CD4-positive, alpha-beta T cell treated with Interleukin-15 for 1 hour (primary cell): ENCODE measurements at regions not wholly inside any gene's neighbourhood (a gene's known extent, or its start where the extent isn't known, plus 50 kb on each side); places are given as distances from the start of the nearest gene placed in this dataset.

Experiments
- DNase-seq: peaks from one replicate; pipeline ENCODE4 v3.0.0-alpha.2; 2020

DNA sequence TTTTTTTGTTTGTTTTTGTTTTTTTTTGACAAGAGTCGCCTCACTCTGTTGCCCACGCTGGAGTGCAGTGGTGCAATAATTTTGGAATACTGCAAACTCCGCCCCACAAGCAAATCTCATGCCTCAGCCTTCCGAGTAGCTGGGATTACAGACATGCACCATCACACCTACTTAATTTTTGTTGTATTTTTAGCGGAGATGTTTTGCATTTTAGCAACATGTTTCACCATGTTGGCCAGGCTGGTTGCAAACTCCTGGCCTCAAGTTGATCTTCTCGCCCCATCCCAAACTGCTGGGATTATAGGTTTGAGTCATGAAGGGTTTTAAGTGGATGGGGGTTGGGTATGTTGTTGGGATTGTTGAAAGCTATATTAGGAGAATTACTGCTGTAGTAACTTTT lies 270.9 kb upstream of the LCORL start:
- no peak for DNase-seq

DNA sequence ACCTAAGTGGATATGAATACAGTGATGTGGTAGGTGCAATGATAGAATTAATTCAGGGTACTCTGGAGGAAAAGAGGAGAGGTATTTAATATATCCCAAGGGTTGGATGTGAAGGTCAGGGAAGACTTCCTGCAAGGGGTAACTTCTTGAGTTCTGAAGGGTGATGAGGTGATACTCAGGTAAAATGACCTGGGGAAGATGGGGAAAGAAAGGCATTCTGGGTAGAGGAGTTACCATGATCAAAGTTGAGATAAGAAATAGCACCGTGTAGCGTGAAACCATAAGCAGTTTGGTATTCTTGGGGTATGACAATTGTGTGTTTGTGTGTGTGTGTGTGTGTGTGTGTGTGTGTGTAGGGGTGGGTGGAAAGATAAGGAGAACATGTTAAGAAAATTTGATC lies 270.4 kb upstream of the LCORL start:
- no peak for DNase-seq

DNA sequence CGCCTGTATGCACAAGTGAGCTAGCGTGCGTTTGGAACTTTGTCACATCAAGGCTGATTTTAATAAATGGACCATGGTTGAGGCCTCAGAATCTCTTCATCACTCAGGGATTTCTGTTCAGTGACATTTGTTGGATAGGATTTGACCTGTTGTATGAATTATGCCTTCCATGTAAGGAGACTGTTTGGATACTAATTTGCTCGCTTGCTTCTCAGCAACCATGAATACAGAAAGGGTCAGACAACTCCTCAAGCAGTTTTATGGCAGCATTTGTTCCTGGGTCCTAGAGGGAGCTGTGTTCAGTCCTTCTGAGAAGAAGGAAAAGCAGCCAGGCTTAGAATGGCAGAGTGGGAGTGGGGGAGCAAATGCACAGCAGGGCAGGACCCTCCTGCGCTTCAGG lies 269.7 kb upstream of the LCORL start:
- DNase-seq, result no peak

DNA sequence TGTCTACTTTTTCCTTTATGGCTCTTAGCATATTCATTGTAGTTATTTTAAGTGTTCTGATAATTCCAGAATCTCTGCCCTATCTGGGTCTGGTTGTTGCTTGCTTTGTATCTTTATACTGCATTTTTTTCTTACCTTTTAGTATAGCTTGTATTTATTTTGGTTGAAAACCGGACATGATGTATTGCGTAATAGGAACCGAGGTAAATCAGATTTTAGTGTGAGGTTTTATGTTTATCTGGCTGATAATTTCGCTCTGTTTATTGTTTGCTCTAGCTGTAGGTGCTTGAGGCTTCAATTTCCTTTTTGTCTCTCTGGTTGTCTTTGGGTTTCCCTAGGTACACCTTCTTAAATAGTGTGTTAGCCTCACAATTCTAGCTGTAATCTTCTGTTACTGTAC lies 263.8 kb upstream of the LCORL start:
- no peak for DNase-seq

DNA sequence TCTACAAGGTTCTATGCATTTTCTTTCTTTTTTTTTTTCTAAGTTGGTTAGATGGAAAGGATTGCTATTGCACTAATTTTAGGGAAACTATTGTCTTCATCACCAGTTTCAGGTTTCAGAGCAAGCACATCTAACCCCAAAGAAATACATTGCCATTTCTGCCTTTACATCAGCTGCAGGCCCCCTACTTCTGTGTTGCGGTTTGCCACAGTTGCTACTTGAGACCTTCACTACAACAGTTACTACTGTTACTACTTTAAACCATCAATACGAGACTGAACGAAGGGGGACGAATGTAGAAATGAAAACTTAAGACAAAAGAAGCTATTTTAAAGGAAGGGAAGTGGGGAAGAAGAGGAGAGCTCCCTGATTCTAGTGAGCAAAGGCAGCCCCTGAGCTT lies 256.7 kb upstream of the LCORL start:
- no peak for DNase-seq

DNA sequence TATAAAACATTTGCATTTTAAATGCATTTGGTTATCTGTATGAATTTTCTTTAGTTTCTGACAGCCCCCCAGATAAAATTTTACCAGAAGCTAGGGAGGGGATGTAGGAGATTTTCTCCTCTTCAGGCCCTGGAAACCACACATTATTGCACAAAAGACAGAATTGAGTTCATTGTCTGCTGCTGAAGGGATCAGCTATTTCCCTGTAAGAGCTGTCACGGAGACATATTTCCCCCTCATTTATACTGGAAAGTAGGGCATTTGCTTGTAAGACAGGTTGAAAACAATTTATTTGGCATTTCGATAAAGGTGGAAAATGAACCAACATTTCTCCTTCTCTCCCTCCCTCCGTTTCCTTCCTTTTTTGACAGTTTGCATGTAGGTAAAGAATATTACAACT lies 241.3 kb upstream of the LCORL start:
- no peak for DNase-seq

DNA sequence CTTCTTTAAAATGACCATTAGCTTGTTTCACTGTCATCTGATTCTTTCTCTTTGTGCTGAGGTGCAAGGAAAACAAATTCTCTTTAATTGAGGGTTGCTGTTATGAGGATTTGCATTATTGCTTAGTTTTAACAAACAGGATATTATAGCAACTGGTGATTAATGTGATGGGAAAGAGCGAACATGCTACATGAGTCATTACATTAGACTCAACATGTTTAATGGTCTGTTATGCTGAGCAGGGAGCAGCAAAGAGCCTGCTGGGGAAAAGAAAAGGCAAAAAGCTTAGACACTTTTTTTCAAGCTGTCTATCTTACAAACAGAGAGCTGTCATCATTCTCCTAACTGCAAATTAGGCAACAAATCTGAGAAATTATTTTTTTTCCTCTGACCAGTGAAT lies 230.5 kb upstream of the LCORL start:
- DNase-seq, result no peak

DNA sequence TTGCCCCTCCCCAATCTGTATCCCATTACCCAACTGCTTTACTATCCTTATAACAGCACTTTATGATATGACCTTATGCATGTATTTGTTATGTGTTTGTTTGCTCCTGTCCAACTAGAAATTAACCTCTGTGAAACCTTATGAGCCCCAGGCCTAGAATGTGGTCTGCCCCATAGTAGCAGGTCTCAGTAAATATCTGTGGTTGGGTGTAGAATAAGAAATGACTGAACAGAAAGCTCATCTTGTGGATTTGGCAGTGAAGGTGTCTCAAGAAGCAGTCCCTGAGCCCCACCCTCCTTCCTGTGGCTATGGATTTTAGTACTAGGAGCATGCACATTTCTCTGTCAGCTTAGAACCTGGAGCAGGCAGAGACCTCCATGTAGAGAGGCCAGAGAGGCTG lies 229.0 kb upstream of the LCORL start:
- no peak for DNase-seq

DNA sequence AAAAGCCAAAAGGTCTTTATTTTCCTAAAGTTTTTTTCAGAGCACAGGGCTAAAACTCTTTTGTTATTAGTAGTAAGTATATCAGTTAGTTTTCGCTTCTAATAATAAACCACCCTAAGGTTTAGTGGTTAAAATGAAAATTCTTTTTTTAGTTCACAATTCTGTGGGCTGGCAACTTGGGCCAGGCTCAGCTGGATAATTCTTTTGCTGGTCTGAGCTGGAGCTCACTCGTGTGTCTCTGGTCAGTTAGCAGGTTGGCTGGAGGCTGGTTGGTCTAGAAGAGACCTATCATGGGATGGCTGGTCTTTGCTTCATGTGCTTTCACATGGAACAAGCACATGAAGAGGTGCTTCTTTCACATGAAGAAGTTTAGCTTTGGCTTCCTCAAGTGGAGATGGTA lies 227.1 kb upstream of the LCORL start:
- DNase-seq, result no peak

DNA sequence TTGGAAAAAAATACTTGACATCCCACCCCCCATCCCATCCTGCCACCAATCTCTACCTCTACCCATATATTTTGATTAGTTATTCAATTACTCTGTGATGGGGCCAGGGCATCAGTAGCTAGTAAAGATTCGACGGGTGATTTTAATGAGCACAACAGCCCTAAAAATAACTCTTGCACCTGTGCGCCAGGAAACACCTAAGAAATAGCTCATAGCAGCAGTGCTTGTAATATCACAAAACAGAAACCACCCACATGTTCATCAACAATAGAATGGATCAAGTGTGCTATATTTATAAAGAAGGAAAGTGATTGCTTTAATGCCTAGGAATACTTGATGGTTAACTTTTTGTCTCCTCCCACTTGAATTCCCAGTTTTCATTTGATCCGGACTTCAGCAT lies 225.6 kb upstream of the LCORL start:
- no peak for DNase-seq

DNA sequence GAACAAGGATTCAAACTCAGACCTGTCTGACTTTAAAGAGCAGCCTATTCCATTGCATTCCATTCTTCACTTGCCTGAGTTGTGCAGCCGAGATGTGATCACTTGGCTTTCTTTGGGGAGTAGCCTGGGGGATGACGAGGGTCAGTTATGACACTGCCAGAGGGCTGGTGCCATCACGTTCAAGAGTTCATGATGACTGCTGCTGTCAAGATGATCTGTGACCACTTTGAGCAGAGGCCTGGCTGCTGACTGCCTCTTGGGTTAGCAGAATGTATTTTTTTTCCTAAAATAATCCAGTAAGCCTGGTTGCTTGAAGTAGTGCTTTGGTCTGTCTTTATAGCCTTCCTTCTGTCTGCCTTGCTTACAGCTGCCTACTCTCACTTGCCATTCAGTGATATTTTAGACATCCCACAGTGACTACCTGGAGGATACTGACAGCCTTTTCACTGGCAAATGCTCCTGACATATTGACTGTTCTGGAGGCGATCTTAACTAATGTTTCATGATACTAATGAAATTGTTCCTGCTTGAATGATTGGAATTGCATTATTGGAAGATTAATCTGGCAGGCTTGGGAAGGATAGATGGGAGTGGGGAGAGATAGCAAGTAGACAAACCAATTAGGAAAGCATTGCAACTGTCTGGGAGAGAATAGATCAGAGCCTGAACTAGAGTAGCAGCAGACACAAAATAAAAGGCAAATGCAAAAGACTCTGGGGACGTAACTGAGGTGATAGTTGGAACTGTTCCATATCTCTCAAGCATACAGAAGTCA lies 221.6 kb upstream of the LCORL start:
- DNase-seq, result no peak

DNA sequence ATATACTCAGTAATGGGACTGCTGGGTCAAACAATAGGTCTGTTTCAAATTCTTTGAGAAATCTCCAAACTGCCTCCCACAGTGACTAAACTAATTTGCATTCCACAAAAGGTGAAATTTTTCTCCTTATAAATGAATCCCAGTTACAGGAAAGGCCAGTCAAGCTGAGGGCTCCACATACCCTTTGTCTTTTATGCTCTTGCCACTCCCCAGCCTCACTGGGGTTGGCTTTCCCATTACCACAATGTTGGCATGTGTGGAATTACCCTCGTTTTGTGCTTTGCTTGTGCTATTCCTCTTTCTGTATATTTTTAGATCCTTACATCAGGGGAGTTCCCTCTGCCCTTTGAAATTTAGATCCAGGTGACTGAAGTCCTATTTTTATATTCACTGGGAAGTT lies 220.2 kb upstream of the LCORL start:
- no peak for DNase-seq

DNA sequence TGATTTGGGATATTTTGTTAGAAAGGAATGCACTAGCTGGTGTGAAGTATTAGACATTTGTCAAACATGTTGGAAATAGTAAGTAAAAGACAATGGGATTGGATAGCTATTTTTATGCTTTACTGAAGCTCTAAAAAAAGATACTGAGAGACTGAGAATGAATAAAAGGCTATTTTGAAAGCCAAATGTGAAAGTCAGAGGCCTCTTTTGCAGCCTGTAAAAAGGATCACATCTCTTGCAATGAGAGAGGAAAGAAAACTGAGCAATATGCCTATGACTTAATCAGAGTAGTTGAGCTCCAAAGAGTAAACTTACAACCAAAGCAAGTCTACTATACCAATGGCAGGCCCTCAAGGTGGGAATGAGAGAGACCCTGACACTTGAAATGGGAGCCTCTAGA lies 212.6 kb upstream of the LCORL start:
- DNase-seq, result no peak

DNA sequence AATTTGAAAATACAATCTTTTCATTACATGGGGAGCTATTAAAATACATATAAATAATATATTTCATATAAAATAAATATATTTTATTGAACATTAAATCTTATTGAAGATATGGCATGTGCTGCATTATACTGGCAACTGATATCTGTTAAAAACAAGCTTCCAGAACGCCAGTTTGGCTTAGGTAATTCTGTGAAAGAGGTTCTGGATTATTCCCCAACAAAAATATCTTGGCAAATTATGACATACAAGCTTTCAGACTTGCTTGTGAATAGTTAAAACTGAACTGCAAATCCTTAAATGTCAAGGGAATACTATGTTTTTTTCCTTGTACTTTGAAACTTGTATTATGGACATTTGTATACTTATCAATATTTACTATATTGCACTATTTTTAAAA lies 210.2 kb upstream of the LCORL start:
- no peak for DNase-seq

DNA sequence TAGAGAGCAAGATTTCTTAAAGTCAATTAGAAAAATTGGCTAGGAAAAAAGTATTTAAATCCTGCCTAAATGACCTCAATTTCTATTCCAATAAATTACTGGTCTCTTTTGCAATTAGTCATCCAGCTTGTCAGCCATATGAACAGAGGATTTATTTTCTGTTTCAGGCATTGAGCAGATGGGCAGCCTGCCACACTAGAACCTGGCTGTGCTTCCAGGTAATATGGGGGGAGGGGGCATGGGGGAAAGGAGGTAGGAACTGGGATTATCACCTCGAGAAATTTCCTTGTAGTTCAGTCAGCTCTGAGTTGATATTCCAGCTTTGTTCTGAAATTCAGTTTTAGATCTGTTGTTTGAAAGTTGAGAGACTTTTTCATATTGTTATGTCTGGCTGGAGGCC lies 206.3 kb upstream of the LCORL start:
- no peak for DNase-seq

DNA sequence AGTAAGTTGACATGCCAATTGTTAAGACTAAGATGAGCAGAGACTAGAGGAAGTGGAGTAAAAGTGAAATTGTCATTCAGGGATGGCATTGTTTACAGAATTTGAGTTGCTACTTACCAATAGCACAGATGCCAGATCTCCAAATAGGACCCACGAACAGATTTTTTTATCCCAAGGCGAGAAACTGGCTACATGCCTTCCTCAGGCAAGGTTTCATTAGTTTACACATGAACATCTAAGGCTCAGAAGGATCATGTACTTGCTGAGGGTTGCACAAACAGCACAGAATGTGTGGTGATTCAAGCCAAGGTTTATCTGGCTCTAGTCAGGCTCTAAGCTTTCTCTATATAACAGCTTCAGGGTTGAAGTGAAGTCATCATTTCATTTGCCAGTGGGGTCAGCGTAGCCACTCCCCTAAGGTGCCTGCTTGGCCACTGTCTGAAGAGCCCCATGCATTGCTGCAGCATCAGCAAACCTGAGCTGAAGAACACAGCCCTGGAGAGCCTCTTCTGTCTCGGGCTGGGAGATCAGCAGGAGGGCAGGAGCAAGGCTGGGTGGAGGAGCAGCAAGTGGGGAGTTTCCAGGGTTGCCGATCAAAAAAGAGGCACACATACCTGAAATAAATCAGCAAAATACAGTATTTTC lies 193.0 kb upstream of the LCORL start:
- DNase-seq, result no peak

DNA sequence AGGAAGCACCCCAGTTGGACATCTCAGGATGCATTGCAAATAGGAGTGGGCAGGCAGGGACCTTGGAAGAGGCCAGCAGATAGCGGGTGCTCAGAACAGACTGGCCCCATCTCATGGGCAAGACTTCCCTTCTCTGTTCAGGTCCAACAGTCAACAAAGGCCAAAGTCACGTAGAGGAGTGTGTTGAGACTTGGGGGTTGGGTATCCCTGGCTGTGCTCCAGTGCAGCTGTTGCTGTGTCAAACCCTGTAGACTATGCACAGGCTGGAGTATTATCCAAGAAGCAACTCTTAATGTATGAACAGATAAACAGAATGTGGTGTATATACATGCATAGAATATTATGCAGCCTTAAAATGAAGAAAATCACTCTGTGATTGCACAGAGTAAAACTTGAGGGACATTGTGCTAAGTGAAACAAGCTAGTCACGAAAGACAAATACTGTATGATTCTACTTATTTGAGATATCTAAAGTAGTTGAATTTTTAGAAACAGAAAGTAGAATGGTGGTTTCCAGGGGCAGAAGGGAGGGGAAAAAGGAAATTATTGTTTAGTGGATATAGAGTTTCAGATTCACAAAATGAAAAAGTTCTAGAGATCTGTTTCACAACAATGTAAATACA lies 192.1 kb upstream of the LCORL start:
- no peak for DNase-seq

DNA sequence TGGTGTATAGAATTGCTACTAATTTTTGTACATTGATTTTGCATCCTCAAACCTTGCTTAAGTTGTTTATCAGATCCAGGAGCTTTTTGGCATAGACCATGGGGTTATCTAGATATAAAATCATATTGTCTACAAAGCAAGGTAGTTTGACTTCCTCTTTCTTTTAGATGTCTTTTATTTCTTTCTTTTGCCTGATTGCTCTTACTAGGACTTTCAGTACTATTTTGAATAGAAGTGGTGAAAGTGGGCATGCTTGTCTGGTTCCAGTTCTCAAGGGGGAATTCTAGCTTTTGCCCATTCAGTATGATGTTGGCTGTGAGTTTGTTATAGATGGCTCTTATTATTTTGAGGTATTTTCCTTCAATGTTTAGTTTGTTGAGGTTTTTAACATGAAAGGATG lies 187.9 kb upstream of the LCORL start:
- no peak for DNase-seq

DNA sequence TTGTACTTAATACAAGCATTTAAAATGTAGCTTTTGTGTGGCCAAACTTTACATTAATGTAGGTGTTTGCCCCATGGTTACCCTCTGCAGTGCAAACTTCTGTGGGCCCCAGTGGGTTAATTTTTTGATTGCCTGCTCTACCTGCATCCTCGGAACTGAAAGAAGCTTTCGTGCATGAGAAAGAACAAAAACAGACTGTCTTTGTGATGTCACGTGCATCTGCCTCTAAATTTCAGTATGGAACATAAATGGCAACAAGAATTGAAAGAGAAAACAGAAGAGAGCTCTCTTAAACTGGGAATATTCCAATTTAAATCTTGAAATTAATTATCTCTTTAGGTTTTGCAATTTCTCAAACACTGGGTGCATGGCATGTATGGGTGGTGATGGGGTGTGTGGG lies 182.4 kb upstream of the LCORL start:
- DNase-seq, result no peak

DNA sequence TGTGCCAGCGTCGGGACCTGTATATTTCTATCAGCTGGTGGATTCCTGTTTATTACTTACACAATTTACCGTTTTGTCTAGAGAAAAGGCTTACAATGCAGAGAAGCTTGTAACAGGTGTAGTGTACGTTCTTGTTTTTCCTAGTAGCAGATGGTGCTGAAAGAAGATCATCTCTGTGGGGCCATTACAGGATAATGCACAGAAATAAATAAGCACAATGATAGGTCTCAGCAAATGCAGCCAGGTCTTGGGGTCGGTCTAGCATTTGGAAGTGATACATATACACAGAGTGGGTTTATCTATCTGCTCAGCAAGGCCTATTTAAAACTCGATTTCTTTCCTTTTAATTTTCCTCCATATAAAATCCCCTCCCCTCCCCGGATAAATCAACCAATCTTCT lies 180.9 kb upstream of the LCORL start:
- DNase-seq, result no peak

DNA sequence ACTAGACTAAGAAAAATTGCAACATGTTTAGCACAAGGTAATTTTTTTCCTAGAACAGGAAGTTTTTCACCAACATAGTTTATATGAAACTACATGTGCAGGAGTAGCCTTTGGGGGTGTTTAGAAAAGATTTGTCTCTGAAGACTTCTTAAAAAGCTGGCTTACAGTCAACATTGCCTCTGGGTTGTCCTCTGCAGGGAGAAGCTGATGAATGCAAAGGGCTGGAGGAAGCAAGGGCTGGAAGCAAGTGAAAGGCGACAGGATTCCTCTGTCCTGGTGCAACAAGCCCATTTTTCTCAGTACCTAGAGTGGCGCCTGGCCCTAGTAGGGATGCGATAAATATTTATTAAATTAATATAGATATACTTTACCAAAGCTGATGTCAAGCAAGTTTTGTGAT lies 180.3 kb upstream of the LCORL start:
- no peak for DNase-seq

DNA sequence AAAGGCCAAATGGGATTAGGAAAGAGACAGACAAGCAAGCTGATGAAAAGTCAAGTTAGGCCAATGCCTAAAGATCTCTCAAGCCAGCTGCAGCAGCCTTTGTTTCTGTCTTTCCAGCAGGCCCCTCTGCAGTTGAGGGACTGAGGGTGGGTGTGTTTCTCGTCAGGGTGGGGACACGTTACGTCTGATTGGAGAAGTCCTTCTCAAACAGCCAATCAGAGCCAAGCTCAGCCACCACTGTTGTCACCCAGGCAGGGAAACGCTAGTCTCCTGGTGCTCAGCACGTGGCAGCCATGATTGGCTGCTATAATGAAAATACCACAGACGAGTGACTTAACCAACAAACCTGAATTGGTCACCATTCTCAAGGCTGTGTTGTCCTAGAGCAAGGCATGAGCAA lies 177.1 kb upstream of the LCORL start:
- DNase-seq, result no peak

DNA sequence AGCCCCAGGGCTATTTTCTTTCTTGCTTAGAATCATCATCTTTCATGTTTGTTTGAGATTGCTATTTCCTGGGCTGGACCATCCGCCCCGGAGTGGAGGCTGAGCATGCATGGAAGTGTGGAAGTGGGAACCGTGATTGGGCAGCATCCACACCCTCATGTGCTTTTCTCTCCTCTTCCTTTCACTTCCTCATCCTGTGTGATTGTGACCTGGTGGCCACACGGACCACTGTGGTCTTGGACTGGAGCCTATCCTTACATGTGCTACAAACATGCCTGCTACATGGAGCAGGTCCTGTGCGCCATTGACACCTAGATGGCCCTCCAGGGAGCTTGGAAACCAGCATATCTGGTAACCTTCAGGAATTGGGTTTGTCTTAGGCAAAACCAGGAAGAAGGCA lies 175.9 kb upstream of the LCORL start:
- DNase-seq, result no peak

DNA sequence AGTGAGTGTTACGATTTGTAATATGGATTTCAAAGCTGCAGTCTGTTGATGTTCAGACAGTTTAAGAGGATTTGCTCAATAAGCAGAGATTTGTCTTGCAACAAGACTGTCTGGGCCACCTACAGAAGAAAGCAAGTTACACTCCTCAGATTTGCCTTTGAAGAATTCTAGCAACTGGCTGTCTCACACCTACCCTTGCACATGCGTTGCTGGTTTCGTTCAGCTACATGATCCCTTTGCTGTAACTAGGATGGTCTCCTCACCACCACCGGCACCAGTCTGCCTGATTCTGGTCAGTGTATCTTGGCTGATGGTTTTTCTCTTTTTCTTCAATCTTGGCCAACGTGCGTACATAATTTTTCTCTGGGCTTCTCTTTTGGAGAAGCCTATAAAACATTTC lies 172.7 kb upstream of the LCORL start:
- no peak for DNase-seq

DNA sequence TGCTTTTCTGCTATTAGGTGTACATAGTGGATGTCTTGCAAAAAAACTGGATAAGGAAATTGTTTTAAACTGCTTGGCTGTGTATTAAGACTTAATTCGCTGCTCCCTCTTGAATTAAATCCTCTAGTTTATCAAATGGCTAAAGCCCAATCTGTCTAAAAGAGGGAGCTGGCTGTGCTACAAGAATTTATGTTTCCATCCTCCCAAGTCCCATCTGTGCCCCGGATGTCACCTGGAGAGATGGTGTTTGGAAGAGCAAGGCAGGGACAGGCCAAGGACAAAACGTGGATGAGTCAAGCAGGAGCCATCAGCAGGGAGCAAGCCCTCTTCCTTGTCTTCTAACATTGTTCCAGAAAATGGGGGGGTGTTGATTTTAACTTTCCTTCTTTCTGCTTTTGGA lies 171.3 kb upstream of the LCORL start:
- DNase-seq, result no peak
